SU-DHL-6 (cell line): ENCODE measurements at regions not wholly inside any gene's neighbourhood (a gene's known extent, or its start where the extent isn't known, plus 50 kb on each side); places are given as distances from the start of the nearest gene placed in this dataset.

ENCODE experiments used
- EZH2phosphoT487 ChIP-seq: fragments of 200-600 bp; sonication (generic), shearing (Covaris generic); conservative IDR thresholded peaks from 2 replicates; pipeline ENCODE4 v1.6.1; 2018; ENCODE audit warnings: mild to moderate bottlenecking, antibody characterized with exemption, low read length, moderate library complexity, mixed read lengths
- TF ChIP-seq, protein P1 (sequence below): fragments of 200-600 bp; sonication (generic); IDR thresholded peaks from one replicate; pipeline ENCODE4 v1.5.1; 2017; ENCODE audit warnings: antibody characterized with exemption, mild to moderate bottlenecking, low read length, moderate library complexity; ENCODE audit not compliant: insufficient read depth, poor library complexity, severe bottlenecking

DNA sequence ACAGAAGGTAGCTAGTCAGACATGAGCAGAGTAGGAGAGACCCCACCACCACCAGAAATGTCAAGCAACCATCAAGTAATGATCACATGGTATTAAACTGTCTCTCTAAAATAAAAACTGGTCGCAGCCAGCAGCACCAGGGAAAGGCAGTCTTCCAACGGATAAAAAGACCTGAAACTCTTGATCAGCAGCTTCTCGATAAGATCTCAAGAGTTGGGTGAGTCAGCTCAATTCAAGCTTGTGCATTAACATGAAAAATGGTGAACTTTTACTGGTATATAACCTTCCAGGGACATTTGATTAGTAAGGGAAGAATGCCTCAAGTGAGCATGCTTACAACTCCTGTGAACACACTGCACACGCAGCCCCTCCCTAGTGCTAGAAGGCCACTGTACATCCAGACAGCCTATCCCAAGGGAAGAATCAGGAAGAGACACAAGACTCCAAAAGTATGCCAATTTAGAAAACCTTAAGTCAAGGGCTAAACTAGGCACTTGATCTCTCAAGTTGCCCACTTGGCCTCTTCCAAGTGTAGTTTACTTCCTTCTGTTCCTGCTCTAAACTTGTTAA, 270.0 kb upstream of the GNPDA2 start:
- TF ChIP-seq, protein P1, sequence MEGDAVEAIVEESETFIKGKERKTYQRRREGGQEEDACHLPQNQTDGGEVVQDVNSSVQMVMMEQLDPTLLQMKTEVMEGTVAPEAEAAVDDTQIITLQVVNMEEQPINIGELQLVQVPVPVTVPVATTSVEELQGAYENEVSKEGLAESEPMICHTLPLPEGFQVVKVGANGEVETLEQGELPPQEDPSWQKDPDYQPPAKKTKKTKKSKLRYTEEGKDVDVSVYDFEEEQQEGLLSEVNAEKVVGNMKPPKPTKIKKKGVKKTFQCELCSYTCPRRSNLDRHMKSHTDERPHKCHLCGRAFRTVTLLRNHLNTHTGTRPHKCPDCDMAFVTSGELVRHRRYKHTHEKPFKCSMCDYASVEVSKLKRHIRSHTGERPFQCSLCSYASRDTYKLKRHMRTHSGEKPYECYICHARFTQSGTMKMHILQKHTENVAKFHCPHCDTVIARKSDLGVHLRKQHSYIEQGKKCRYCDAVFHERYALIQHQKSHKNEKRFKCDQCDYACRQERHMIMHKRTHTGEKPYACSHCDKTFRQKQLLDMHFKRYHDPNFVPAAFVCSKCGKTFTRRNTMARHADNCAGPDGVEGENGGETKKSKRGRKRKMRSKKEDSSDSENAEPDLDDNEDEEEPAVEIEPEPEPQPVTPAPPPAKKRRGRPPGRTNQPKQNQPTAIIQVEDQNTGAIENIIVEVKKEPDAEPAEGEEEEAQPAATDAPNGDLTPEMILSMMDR, result no peak
- TF ChIP-seq EZH2phosphoT487, result no peak
